AML-193 (cell line): ENCODE measurements at regions not wholly inside any gene's neighbourhood (a gene's known extent, or its start where the extent isn't known, plus 50 kb on each side); places are given as distances from the start of the nearest gene placed in this dataset.
"Not testable (repeated sequence)": the region's sequence is repeated elsewhere in the genome, so short reads cannot be mapped to it uniquely, and the experiment has no call there.

Experiments
- DNase-seq, 2 experiments: peaks; one replicate each; lab custom pipeline; 2025; lab: John Stamatoyannopoulos, UW

DNA sequence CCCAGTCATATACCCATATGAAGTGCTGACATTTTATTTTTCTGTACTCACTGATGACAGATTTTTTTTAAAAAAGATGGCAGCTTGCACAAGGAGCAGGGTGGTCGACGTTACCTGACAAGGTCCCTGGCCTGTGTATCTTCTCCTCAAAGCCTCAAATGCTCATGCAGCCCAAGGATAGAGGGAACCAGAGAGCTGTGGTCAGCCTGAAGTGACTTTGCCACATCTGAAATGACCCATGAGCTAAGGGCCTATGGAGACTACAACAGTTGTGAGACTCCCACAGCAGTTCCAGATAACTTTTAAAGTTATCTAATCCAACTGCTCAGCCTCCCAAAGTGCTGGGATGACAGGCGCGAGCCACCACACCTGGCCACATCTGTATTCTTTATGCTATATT lies 131.1 kb downstream of the GLUL start:
- DNase-seq: peak; percentile 9 to 12

DNA sequence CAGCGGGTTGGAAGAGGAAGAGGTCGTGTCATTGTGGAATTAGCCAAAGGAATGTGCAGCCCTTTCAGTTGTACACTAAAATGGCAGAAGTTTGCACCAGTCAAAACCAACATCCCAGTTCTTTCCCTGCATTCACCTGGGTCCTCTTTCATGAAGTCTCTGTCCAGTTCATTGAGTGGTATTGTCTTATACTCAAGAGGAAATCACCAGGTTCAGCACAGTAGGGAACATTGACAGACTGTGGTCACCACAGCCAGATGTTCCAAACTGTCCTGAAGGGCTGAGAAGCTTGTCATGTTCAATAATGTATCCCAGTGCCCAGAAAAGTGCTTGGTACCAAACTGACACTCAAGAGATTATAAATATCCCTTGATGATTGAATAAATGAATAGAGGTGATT lies 131.6 kb downstream of the GLUL start:
- DNase-seq: peak in 1 of 2 experiments; percentile 22

DNA sequence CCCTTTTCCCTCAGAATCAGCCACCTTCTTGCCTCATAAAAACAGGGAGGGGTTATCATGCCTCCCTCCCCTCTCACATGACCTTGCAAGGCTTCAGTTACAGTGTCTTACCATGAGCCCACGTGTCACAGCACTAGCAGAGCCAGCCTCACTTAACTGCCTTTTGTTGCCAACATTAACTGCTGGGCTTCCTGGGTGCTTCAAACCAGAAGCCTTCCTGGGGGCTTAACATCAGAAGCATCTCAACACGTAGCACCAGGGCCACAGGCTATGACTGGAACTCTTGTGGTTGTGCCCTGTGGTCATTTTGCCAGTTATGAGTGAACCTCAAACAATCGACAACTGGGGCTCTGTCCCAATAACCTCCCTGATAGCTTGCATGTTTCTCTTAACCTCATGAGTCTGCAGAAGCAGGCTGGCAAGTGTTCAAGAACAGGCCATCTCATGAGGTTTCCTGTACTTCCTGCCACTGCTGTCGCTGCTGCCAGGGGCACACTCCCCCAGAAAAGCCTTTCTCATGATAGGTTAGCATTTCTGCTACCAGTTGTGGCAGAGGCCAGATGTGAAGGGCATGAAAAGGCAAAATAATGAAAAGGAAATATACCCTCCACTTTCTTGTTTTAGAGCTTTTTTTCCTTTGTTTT lies 132.2 kb downstream of the GLUL start:
- DNase-seq: peak; percentile 100

DNA sequence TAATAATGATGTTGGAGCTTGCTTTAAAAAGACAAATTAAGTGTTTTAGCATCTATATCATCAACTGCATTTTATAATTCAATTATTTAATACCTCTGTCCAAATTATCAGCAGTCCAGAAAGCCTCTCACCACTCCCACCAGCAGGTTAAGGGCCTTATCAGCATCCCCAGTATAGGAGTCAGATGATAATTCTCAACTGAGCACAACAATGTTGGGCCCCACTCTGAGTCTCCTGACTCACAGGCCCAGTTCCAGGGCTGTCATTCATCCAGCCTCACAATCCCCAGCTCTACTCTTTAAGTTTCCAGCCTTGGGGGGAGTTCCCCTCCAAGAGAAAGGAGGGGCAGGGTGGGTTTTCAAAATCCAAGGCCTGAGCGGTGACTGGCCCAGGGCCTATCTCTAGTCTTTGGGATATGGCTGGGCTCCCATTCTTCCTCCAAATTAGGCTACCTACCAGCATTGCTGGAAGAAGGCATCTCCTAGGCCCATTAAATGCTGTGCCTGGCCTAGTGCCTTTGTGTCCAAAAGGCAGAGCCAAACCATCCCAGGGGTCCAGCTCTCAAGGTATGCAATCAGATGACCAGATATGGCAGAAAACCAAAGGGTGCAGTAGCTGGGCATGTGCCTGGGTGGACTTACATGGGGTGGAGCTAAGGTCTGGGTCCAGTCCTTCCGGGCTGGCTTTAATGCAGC lies 134.1 kb downstream of the GLUL start:
- DNase-seq: no peak

DNA sequence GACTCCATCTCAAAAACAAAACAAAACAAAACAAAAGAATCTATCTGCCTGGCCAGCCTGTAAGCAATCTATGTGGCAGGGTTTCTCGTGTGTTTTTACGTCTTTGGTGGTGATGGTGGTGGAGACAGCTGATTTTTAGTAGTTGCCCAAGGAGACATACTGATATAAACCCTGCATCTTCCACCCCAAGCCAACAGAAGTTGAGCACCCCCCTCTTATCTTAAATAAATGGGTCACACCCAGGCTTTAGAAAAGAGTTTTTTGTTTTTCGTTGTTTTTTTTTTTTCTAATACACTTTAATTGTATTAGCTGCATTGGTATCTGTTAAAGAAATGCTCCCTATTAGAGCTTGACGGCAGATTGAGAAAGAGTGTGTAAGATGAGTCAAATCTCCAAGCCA lies 134.7 kb downstream of the GLUL start:
- DNase-seq: no peak

DNA sequence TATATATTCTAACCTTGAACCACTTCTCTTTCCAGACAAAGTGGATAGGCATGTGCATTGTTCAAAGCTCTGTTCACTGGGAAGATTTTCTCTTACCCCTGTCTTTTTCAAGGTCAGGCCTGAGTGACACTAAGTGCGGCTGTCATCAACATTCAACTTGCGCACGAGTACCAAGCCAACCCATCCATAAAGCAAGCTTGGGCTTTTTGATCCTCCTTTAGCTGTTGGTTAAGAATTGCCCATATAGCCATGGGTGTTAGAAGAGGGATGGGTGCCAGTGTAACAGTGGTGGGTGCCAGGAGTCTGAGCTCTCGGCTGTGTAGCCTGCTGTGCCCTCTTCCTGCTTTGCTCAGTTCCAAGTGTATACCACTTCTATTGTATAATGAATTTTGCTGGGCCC lies 136.1 kb downstream of the GLUL start:
- no peak for DNase-seq

DNA sequence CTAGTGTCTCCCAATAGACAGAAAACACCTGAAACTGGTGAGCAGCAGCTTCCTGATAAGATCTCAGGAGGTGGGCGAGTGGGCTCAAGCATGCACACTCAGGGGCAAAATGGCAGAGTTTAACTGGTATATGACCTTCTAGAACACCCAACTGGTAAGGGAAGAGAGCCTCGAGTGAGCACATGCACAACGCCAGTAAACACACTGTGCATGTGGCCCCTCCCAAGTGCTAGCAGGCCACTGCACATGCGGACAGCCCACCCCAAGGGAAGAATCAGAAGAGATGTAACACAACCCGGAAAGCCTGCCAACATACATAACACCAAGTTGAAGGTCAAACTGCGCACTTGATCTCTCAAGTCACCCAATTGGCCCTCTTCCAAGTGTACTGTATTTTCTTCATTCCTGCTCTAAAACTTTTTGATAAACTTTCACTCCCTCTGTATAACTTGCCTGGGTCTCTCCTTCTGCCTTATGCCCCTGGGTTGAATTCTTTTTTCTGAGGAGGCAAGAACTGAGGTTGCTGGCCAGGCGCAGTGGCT lies 138.2 kb downstream of the GLUL start:
- DNase-seq: no peak

DNA sequence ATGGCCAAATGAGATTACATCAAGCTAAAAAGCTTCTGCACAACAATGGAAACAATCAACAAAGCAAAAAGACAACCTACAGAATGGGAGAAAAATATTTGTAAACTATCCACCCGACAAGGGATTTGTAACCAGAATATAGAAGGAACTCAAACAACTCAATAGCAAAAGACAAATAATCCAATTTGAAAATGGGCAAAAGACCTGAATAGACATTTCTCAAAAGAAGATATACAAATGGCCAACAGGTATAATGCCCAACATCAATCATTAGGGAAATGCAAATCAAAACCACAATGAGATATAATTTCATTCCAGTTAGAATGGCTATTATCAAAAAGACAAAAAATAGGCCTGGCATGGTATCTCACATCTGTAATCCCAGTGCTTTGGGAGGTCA lies 140.0 kb downstream of the GLUL start:
- DNase-seq: no peak

DNA sequence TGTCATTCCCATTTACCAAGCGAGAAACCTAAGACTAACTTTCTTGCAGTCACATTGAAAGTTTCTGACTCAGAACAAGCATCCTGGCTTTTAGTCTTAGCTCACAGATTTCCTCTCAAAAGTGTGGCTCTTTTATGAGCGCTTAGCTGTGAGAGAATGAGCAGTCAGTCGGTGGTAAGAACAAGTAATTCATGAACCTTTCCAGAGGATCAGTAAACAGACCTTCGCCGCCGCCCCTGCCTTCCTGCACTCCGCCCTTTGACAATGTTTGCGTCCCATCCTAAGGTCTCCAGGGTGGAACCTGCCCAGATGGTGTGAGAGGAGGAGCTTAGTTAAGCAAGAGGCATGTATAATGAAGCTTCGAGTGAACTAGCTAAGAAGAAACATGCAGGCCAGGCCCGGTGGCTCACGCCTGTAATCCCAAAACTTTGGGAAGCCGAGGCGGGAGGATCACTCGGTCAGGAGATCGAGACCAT lies 142.4 kb downstream of the GLUL start:
- no peak for DNase-seq

DNA sequence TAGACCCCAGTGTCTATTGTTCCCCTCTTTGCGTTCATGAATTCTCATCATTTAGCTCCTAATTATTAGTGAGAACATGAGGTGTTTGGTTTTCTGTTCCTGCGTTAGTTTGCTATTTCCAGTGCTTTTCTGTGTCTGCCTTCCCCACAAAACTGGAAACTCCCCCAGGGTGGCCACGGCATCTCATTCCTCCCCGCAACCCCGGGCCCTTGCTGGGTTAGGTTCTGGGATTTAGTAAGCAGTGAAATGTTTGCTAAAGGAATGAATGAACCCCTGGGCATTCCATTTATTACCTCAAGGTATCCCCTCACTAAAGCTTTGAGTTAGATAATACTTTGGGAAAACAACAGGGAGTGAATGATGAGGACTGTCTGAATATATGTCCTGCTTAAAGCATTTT lies 142.9 kb downstream of the GLUL start:
- no peak for DNase-seq

DNA sequence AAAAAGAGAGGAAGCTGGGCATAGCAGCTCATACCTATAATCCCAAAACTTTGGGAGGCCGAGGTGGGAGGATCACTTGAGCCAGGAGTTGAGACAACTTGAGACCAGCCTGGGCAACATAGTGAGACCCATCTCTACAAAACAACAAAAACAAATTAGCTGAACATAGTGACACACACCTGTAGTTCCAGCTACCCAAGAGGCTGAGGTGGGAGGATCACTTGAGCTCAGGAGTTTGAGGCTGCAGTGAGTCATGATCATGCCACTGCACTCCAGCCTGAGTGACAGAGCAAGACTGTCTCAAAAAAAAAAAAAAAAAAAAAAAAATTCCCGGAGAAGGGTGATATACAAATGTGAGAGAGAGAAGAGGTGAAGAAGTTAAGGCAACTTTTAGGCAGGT lies 143.8 kb downstream of the GLUL start:
- DNase-seq: not testable (repeated sequence)

DNA sequence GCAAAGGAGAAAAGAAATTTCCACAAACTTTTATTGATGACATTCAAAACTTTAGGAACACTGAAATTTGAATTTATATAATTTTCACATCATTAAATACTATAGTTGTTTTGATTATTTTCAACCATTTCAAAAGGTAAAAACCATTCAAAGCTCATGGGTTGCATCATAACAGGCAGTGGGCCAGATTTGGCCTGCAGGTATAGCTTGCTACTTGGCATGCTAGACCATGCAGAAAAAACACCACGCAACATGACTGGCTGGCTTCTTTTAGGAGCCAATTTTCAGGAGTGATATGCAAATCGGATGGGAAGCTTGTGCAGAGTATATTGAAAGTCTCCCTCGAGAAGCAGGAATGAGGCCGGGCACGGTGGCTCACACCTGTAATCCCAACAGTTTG lies 144.8 kb downstream of the GLUL start:
- no peak for DNase-seq

DNA sequence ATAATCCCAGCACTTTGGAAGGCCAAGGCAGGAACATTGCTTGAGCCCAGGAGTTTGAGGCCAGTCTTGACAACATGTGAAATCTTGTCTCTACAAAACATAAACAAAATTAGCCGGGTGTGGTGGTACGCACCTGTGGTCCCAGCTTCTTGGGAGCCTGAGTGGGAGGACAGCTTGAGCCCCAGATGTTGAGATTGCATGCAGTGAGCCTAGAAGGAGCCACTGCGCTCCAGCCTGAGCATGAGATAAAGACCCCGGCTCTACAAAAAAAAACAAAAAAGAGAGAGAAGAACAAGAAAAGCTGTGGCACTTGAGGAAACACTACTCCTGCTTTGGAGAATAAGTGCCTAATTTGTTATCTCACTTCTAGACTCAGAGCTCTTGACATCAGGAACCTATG lies 146.6 kb downstream of the GLUL start:
- no peak for DNase-seq

DNA sequence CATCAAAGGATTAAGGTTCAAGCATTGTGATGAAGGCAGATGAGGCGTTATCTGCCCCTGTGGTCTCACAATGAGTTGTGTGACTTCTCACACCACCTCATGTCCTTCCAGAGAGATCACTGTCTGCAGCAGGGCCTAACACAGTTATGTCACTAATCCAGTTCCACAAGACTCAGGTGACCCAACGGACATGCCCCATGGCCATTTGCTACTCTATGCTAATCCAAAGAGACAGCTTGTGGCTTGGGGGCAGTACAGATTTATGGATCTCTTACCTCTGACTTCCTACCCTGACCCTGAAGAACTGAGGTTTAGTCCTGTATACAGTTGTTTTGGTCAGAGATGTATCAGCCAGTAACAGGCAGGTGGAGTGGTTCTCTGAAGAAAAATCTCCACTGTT lies 147.1 kb downstream of the GLUL start:
- DNase-seq: no peak

DNA sequence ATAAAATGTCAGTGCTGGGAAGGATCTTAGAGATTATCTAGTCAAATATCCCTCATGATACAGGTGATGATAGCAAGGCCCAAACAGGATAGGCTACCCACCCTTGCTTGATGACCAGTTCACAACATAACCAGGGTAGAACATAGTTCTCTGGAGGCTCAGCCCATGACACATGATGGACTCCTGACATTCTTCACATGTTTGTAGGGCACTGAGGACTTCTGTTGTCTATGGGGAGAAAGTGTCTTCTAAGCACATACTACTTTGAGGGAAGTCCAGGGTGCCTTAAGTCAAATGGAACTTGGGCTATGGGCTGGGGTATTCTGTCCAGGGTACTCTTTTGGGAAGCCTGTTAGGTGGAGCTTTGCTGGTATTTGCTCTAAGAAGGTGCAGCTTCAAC lies 148.9 kb downstream of the GLUL start:
- no peak for DNase-seq

DNA sequence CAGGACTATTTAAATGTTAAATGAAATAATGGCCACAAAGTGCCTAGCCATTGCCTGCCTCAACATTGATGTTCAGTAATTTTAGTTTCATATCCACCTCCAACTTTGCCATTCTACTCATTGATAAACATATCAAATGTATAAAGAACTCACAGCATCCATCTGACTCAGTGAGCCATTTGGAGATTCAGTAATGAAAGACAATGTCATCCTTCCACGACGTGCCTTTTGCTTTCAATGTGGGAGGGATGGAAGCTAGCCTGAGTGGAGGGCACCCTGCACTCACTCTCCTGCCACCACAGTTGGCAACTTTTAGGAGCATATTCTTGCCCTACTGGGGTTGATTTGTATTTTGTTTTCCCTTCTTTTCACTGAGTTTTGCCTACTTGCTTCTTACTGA lies 151.5 kb downstream of the GLUL start:
- no peak for DNase-seq

DNA sequence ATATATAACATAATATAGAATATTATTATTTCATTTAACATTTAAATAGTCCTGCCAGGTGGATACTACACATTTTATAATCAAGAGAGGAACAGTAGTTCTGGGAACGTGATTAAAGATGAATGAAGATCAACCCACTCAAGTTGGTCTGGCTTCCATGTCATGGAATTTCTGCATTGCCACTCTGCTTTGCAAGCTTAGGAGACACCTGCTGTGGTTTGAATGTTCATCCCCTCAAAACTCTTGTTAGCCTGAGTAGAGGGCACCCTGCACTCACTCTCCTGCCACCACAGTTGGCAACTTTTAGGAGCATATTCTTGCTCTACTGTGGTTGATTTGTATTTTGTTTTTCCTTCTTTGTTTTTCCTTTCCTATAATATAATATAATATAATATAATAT lies 153.2 kb downstream of the GLUL start:
- DNase-seq: no peak

DNA sequence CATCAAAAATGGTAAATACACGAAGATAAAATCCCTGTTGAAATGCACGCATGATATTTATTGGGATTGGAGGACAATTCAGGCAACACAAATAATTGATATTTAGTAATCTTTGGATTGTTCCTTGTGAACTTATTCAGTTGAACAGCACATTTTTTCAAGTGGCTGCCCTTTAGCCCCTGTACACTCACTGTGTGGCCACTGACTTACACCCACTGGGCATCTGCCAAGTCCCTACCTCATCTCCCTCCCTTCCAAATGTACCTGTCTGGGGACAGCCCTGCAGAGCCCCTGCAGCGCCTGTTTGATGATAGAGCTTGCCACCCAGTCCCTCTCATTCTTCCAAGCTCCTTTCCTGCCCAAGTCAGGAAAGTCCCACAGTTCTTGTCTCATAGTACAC lies 154.3 kb downstream of the GLUL start:
- DNase-seq: no peak

DNA sequence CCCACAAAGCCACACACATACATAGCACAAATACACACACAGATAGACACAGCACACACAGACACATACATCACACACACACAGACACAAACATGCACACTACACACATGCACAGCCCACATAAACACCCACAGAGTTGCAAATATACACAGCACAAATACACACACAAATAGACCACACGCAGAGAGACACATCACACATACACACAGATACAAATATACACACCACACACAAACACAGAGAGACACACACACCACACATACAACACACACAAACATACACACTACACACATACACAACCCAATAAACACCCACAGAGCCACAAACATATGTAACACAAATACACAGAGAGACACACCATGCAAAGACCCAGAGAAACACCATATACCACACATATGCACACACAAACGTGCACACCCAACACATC lies 154.9 kb downstream of the GLUL start:
- no peak for DNase-seq

DNA sequence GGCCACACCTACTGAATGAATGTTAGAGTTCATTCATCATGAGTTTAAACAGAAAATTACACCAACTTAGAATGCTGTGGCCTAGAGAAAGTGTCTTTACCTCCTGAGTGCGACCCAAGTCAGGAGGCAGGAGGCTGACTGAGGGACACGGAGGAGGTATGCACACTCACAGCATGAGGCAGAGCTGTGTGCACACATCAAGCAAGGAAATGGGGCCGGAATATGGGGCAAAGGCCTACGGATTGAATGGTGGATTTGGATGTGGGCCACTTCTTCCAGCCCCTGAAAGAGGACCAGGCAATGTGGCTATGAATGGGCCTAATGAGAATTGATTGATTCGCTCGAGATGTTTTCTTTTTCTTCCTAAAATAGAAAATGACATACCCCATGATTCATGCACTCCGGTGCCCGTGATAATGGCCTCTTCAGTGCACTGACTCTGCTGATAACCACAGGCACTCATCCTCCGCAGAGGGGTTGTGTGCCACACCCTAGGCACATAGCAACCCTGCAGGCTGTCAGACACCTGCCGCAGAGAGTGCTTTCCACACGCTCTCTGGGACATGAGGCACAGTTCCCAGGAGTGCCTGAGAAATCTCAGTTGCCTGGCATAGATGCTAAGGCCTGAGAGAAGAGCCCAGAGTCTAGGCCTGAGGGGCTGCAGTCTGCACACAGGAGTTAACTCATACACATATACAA lies 155.5 kb downstream of the GLUL start:
- no peak for DNase-seq

DNA sequence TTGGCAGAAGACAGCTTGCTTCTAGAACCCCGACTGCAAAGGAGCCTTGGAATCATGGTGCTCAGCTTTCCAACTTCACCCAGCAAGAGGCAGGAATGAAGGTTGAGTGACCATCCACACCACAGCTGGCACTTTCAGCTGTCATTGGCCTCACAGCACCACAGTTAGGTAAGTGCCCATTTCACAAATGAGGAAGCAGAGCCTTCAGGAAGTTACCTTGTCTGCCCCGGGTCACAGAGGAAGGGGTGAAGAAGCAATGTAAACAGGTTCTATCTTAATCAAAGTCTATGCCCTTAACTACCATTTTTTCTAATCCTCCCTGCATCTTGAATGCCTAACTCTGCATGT lies 156.0 kb downstream of the GLUL start:
- peak; percentile 42 to 56 for DNase-seq

DNA sequence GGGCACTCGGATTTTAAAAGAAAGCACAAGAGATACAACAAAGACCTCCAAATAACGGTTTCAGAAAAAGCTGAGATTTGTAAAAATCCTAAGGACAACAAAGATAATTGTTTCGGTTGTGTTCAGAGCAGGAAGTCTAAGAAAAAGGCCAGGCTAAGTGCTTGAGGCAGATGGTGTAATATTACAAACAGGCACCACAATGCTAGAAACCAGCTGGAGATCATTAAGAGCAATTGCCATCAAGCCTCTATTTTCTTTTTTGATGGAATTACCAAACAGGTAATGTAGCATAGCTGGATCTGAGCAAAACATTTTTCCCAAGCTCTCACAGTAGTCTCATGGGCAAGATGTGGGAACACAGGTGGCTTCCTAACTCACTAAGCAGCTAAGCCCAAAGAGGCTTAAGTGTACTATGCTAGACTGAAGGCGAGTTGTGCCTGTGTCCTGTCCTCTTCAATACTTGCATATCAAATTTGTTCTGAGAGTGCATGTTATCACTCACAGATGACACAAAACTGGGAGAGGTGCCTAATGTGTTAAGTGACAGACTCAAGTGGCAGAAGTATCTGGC lies 161.6 kb downstream of the GLUL start:
- DNase-seq: no peak

DNA sequence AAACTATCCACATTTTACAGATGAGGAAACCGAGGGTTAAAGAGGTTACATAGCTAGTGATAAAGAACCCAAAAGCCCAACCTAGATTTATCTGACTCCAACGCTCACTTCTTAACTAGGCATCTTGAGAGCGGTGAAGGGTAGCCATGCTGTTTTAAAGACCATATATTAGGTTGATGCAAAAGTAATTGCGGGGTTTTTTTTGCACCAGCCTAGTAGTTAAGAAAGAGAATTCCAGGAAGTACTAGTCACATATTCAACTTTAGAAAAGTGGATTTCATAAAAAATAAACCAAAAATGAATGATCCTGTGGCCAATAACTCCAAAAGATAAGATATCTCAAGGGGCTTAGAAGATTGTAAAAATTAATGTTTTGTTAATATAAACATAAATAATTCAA lies 162.1 kb downstream of the GLUL start:
- no peak for DNase-seq
